HL-60 (cell line): ENCODE measurements at regions not wholly inside any gene's neighbourhood (a gene's known extent, or its start where the extent isn't known, plus 50 kb on each side); places are given as distances from the start of the nearest gene placed in this dataset.

Experiments used
- DNase-seq, 2 experiments: peaks; one replicate each; pipeline ENCODE4 v3.0.0-alpha.2; 2010 to 2020; ENCODE audit warnings: low read depth in 1 of 2, low spot score in 1 of 2
- H3K27ac ChIP-seq: fragments of 250-450 bp; sonication (Bioruptor Pico); replicated peaks from 2 replicates; pipeline ENCODE4 v1.5.1; 2020; ENCODE audit warnings: mild to moderate bottlenecking, moderate library complexity
- H3K27me3 ChIP-seq: fragments of 250-450 bp; sonication (Bioruptor Pico); 2 replicates; pipeline ENCODE4 v1.5.1; 2021; ENCODE audit warnings: mild to moderate bottlenecking, moderate library complexity; ENCODE audit not compliant: insufficient read depth, poor library complexity, severe bottlenecking
- H3K4me3 ChIP-seq: replicated peaks from 2 replicates; pipeline ENCODE4 v1.5.1; 2011; ENCODE audit warnings: mild to moderate bottlenecking, control low read depth, low read length; ENCODE audit not compliant: insufficient read depth
- CTCF ChIP-seq: IDR thresholded peaks from one replicate; pipeline ENCODE4 v1.5.1; 2011; ENCODE audit warnings: low read length, control low read depth, inconsistent platforms; ENCODE audit not compliant: insufficient read depth
- GABPA ChIP-seq: IDR thresholded peaks from 2 replicates; pipeline ENCODE4 v1.6.1; 2012; ENCODE audit warnings: low read depth
- POLR2AphosphoS5 ChIP-seq: IDR thresholded peaks from 2 replicates; pipeline ENCODE4 v1.6.1; 2012; ENCODE audit warnings: low read depth
- SPI1 ChIP-seq: IDR thresholded peaks from 2 replicates; pipeline ENCODE4 v1.6.1; 2012; ENCODE audit warnings: low read depth, mild to moderate bottlenecking, borderline replicate concordance
- TF ChIP-seq, protein P1 (sequence below): IDR thresholded peaks from 2 replicates; pipeline ENCODE4 v1.6.1; 2012; ENCODE audit warnings: low read depth; ENCODE audit not compliant: insufficient replicate concordance

GRCh38 chr5:1971944-1972343, 89.2 kb upstream of the IRX4 start:
- no peak for DNase-seq
- Histone ChIP-seq H3K27me3 (peaks cover 2% of the 10 kb centered on the region), H3K4me3 (no peak overlapping the region), H3K27ac (no peak overlapping the region)
- no peak for TF ChIP-seq SPI1
- no peak for TF ChIP-seq POLR2AphosphoS5
- no peak for TF ChIP-seq GABPA
- TF ChIP-seq, protein P1, sequence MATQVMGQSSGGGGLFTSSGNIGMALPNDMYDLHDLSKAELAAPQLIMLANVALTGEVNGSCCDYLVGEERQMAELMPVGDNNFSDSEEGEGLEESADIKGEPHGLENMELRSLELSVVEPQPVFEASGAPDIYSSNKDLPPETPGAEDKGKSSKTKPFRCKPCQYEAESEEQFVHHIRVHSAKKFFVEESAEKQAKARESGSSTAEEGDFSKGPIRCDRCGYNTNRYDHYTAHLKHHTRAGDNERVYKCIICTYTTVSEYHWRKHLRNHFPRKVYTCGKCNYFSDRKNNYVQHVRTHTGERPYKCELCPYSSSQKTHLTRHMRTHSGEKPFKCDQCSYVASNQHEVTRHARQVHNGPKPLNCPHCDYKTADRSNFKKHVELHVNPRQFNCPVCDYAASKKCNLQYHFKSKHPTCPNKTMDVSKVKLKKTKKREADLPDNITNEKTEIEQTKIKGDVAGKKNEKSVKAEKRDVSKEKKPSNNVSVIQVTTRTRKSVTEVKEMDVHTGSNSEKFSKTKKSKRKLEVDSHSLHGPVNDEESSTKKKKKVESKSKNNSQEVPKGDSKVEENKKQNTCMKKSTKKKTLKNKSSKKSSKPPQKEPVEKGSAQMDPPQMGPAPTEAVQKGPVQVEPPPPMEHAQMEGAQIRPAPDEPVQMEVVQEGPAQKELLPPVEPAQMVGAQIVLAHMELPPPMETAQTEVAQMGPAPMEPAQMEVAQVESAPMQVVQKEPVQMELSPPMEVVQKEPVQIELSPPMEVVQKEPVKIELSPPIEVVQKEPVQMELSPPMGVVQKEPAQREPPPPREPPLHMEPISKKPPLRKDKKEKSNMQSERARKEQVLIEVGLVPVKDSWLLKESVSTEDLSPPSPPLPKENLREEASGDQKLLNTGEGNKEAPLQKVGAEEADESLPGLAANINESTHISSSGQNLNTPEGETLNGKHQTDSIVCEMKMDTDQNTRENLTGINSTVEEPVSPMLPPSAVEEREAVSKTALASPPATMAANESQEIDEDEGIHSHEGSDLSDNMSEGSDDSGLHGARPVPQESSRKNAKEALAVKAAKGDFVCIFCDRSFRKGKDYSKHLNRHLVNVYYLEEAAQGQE, result no peak
- TF ChIP-seq CTCF, result no peak

DNA sequence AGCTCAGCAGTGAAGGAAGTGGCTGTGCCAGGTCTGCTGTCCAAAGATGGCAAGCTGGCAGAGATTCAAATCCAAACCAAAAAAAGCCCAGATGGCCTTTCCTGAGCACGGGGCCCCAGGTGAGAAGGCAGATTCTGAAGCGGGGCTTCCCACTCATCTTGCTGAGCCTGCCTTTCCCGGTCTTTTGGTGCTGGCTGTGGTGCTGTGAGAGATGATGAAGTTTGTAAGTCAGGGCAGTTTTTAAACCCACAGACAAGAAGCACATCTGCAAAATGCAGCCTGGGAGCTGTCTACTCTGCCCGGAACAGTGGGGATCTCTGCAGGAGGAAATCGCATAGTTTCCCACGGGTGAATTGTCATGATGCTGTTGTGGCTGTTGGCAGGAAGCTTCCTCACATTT, 85.0 kb upstream of the IRX4 start:
- no peak overlapping the region for H3K27ac ChIP-seq
- TF ChIP-seq SPI1, result no peak
- peaks cover 2% of the 10 kb centered on the region for H3K27me3 ChIP-seq
- no peak overlapping the region for H3K4me3 ChIP-seq
- DNase-seq, result no peak

- no peak for DNase-seq
- TF ChIP-seq CTCF, result no peak
- TF ChIP-seq POLR2AphosphoS5, result no peak
- no peak for TF ChIP-seq SPI1
- TF ChIP-seq GABPA, result no peak
- peaks cover 4% of the 10 kb centered on the region for H3K27me3 ChIP-seq
- H3K4me3 ChIP-seq, result no peak overlapping the region
- no peak overlapping the region for H3K27ac ChIP-seq
These were observed 83.7 kb upstream of the IRX4 start for GRCh38 chr5:1966461-1966860.

DNA sequence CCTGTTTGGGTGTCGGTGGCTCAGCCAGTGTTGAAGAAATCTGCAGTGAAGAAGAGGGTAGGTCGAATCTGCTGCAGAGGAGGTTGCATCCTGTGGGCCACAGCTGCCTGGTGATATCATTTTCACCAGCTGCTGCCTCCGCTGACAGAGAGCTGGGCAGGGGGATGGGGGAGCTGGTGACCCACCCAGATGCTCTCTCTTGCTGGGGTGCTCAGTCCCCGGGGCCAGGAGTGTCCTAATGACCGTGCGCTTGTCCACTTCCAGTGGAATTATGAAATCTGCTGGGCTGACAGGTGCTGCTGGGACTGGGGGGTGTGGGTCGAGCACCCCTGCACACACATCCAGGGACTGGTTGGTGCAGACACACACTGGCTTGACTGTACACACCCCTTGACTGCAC, 83.2 kb upstream of the IRX4 start:
- no peak overlapping the region for H3K27ac ChIP-seq
- no peak for TF ChIP-seq CTCF
- no peak for TF ChIP-seq POLR2AphosphoS5
- no peak for TF ChIP-seq SPI1
- no peak for TF ChIP-seq GABPA
- TF ChIP-seq, protein P1, result no peak
- no peak for DNase-seq
- peaks cover 4% of the 10 kb centered on the region for H3K27me3 ChIP-seq
- H3K4me3 ChIP-seq, result no peak overlapping the region
